Natural killer cell (primary cell): ENCODE measurements at regions not wholly inside any gene's neighbourhood (a gene's known extent, or its start where the extent isn't known, plus 50 kb on each side); places are given as distances from the start of the nearest gene placed in this dataset.

Experiments used
- ATAC-seq, 3 donors: fragments of 150-1000 bp in 2 of 3; fragments of 200-7000 bp in 1 of 3; cut with Tn5 transposase; 1 replicate in 1 of 3; 2 replicates in 2 of 3; pipeline ENCODE4 v1.10.0; 2021; ENCODE audit warnings: mild to moderate bottlenecking in 2 of 3, moderate library complexity in 2 of 3
- DNase-seq, 2 donors: peaks; one replicate each; pipeline versions ENCODE4 v3.0.0 to v3.0.0-alpha.2; 2013 to 2021; ENCODE audit warnings: mixed read lengths in 1 of 2
- H3K27ac ChIP-seq: one replicate; pipeline ENCODE4 v1.5.1; 2013; ENCODE audit warnings: mild to moderate bottlenecking, low read length
- H3K27me3 ChIP-seq: one replicate; pipeline ENCODE4 v1.6.1; 2013; ENCODE audit warnings: low read length; ENCODE audit not compliant: control insufficient read depth, insufficient read depth
- H3K36me3 ChIP-seq: one replicate; pipeline ENCODE4 v1.6.1; 2013; ENCODE audit warnings: low read length; ENCODE audit not compliant: control insufficient read depth, insufficient read depth
- H3K4me1 ChIP-seq: one replicate; pipeline ENCODE4 v1.6.1; 2013; ENCODE audit warnings: low read length; ENCODE audit not compliant: control insufficient read depth, insufficient read depth
- H3K4me3 ChIP-seq: one replicate; pipeline ENCODE4 v1.5.1; 2013; ENCODE audit warnings: low read length
- H3K9me3 ChIP-seq: one replicate; pipeline ENCODE4 v1.6.1; 2013; ENCODE audit warnings: low read length; ENCODE audit not compliant: control insufficient read depth, insufficient read depth
- H3K27ac Mint-ChIP-seq, 2 donors: one replicate each; pipeline ENCODE4 v1.8.0; 2022; ENCODE audit warnings: mild to moderate bottlenecking in 2 of 2, mixed read lengths in 2 of 2, moderate library complexity in 1 of 2
- H3K27me3 Mint-ChIP-seq, 2 donors: one replicate each; pipeline ENCODE4 v1.8.0; 2022; ENCODE audit warnings: low read depth in 2 of 2, mixed read lengths in 2 of 2
- H3K36me3 Mint-ChIP-seq: one replicate; pipeline ENCODE4 v1.8.0; 2022; ENCODE audit warnings: mixed read lengths
- H3K4me1 Mint-ChIP-seq, 2 donors: one replicate each; pipeline ENCODE4 v1.8.0; 2022; ENCODE audit warnings: mixed read lengths in 2 of 2
- H3K4me3 Mint-ChIP-seq: one replicate; pipeline ENCODE4 v1.8.0; 2022; ENCODE audit warnings: mild to moderate bottlenecking, moderate library complexity, mixed read lengths
- H3K9me3 Mint-ChIP-seq, 2 donors: one replicate each; pipeline ENCODE4 v1.8.0; 2022; ENCODE audit warnings: mixed read lengths in 2 of 2
- WGBS: methylation state at CpG from one replicate; pipeline ENCODE4 v1.1.7; 2013; ENCODE audit warnings: missing lambda C conversion rate; ENCODE audit not compliant: insufficient coverage; 5-methylcytosine and 5-hydroxymethylcytosine counted together
- intact Hi-C: fragments of 100-400 bp; cut with micrococcal nuclease; formaldehyde crosslinking; loops from one replicate; pipeline ENCODE4 v1.14.2; 2022
- TF ChIP-seq, protein P1 (sequence below): fragments of 200-600 bp; IDR thresholded peaks from one replicate; pipeline ENCODE4 v1.8.0; 2022; ENCODE audit warnings: antibody characterized with exemption

DNA sequence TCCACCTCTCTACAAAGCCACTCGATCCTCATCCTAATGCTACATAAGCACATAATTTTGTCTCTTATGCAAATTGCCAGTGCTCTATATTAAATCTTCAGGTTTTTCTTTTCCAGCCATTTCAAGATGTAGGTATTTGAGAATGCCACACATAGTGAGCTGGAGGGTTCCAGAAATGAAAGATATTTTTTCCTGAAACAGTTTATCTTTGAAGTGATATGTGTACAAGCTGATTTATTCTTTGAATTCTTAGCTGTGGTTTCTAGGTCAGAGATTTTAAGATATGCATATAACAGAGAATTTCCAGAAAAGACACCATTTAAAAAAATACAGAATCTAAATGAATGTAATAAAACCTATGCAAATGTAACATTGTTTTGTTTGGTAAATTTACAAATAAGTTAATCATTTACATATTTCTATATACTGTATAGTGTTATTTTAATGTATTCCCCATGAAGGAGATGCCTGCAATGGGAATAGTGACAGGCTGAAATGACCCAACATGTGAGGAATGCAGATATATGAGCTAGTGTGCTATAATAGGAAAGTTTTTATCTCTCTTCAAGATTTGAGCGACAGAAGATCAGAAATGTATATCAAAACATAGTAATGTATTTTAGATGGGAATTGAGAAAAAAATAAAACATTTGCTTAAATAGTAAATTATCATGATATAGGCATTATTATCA is 570.2 kb downstream of the SLITRK1 start:
- no peaks in the 10 kb centered on the region for H3K36me3 ChIP-seq
- H3K4me3 Mint-ChIP-seq, result no peak overlapping the region
- H3K9me3 ChIP-seq, result no peaks in the 10 kb centered on the region
- no peaks in the 10 kb centered on the region for H3K4me1 ChIP-seq
- ATAC-seq, result no peak
- peaks cover 2 to 8% of the 10 kb centered on the region in 2 donors for H3K9me3 Mint-ChIP-seq
- no peaks in the 10 kb centered on the region for H3K4me1 Mint-ChIP-seq
- no peaks in the 10 kb centered on the region for H3K36me3 Mint-ChIP-seq
- no peak overlapping the region for H3K27ac Mint-ChIP-seq
- no peaks in the 10 kb centered on the region for H3K27me3 Mint-ChIP-seq
- TF ChIP-seq, protein P1, sequence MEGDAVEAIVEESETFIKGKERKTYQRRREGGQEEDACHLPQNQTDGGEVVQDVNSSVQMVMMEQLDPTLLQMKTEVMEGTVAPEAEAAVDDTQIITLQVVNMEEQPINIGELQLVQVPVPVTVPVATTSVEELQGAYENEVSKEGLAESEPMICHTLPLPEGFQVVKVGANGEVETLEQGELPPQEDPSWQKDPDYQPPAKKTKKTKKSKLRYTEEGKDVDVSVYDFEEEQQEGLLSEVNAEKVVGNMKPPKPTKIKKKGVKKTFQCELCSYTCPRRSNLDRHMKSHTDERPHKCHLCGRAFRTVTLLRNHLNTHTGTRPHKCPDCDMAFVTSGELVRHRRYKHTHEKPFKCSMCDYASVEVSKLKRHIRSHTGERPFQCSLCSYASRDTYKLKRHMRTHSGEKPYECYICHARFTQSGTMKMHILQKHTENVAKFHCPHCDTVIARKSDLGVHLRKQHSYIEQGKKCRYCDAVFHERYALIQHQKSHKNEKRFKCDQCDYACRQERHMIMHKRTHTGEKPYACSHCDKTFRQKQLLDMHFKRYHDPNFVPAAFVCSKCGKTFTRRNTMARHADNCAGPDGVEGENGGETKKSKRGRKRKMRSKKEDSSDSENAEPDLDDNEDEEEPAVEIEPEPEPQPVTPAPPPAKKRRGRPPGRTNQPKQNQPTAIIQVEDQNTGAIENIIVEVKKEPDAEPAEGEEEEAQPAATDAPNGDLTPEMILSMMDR, result no peak
- H3K4me3 ChIP-seq, result no peak overlapping the region
- no peak overlapping the region for H3K27ac ChIP-seq
- H3K27me3 ChIP-seq, result no peaks in the 10 kb centered on the region
- intact Hi-C loops, result no loop called here
- 86% methylated on average over 1 of the region's 2 CpGs for WGBS
- no peak for DNase-seq

- no peaks in the 10 kb centered on the region for H3K4me1 Mint-ChIP-seq
- TF ChIP-seq, protein P1, result no peak
- H3K27ac ChIP-seq, result no peak overlapping the region
- WGBS, result 100% methylated on average over 1 of the region's 1 CpG
- ATAC-seq, result no peak
- no peaks in the 10 kb centered on the region for H3K36me3 Mint-ChIP-seq
- no peaks in the 10 kb centered on the region for H3K4me1 ChIP-seq
- no peaks in the 10 kb centered on the region for H3K27me3 Mint-ChIP-seq
- no peak overlapping the region for H3K4me3 Mint-ChIP-seq
- peaks cover 2 to 18% of the 10 kb centered on the region in 2 donors for H3K9me3 Mint-ChIP-seq
- no peaks in the 10 kb centered on the region for H3K36me3 ChIP-seq
- no peak for DNase-seq
- no peak overlapping the region for H3K4me3 ChIP-seq
- H3K9me3 ChIP-seq, result no peaks in the 10 kb centered on the region
- intact Hi-C loops, result no loop called here
- no peak overlapping the region for H3K27ac Mint-ChIP-seq
- H3K27me3 ChIP-seq, result no peaks in the 10 kb centered on the region
Measured at GRCh38 chr13:83298617-83299016, 583.7 kb downstream of the SLITRK1 start.

- 86% methylated on average over 8 of the region's 8 CpGs for WGBS
- H3K4me3 Mint-ChIP-seq, result no peak overlapping the region
- H3K4me1 Mint-ChIP-seq, result no peaks in the 10 kb centered on the region
- ATAC-seq, result no peak
- Histone ChIP-seq H3K27ac (no peak overlapping the region), H3K9me3 (no peaks in the 10 kb centered on the region), H3K4me1 (no peaks in the 10 kb centered on the region), H3K4me3 (no peak overlapping the region), H3K27me3 (no peaks in the 10 kb centered on the region), H3K36me3 (no peaks in the 10 kb centered on the region)
- no peak for DNase-seq
- peaks cover 4 to 14% of the 10 kb centered on the region in 2 donors for H3K9me3 Mint-ChIP-seq
- no peaks in the 10 kb centered on the region for H3K36me3 Mint-ChIP-seq
- no peak overlapping the region for H3K27ac Mint-ChIP-seq
- H3K27me3 Mint-ChIP-seq, result no peaks in the 10 kb centered on the region
- intact Hi-C loops, result no loop called here
- TF ChIP-seq, protein P1, result no peak
Measured at GRCh38 chr13:83297586-83298290, 584.5 kb downstream of the SLITRK1 start.
